SJCRH30 (cell line): ENCODE measurements at regions not wholly inside any gene's neighbourhood (a gene's known extent, or its start where the extent isn't known, plus 50 kb on each side); places are given as distances from the start of the nearest gene placed in this dataset.

Source experiments
- DNase-seq, 2 experiments: peaks; one replicate each; pipeline ENCODE4 v3.0.0-alpha.2; 2015 to 2020
- H3K27ac ChIP-seq: fragments of 250-450 bp; sonication (Bioruptor Pico); 2 replicates; pipeline ENCODE4 v1.5.1; 2020; ENCODE audit warnings: mild to moderate bottlenecking, moderate library complexity
- H3K27me3 ChIP-seq: fragments of 250-450 bp; sonication (Bioruptor Pico); 2 replicates; pipeline ENCODE4 v1.5.1; 2020; ENCODE audit warnings: mild to moderate bottlenecking, moderate library complexity
- H3K36me3 ChIP-seq: fragments of 250-450 bp; sonication (Bioruptor Pico); 2 replicates; pipeline ENCODE4 v1.5.1; 2020; ENCODE audit warnings: mild to moderate bottlenecking, moderate library complexity
- H3K4me1 ChIP-seq: fragments of 250-450 bp; sonication (Bioruptor Pico); 2 replicates; pipeline ENCODE4 v1.5.1; 2020; ENCODE audit warnings: mild to moderate bottlenecking, moderate library complexity
- H3K4me3 ChIP-seq: fragments of 250-450 bp; sonication (Bioruptor Pico); 2 replicates; pipeline ENCODE4 v1.5.1; 2020; ENCODE audit warnings: mild to moderate bottlenecking, moderate library complexity
- H3K9me3 ChIP-seq: fragments of 250-450 bp; sonication (Bioruptor Pico); replicated peaks from 2 replicates; pipeline ENCODE4 v1.5.1; 2020; ENCODE audit warnings: mild to moderate bottlenecking, moderate library complexity

DNA sequence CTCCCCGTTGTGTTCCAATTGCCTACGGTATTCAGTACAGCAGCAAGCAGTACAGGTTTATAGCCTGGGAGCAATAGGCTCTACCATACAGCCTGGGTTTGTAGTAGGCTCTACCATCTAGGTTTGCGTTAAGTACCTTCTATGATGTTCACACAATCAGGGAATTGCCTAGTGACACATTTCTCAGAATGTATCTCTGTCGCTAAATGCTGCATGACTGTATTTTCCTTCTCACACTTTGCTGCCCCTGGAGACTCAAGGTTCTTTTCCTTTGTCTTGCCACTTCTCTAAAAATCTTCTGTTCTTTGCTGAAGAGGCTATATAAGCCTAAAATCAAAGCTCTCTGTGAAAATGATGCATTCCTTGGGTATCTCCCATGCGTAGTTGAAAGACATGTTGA, 241.9 kb downstream of the CD83 start:
- DNase-seq: no peak
- H3K4me3 ChIP-seq: no peak overlapping the region
- H3K27ac ChIP-seq: no peak overlapping the region
- no peaks in the 10 kb centered on the region for H3K36me3 ChIP-seq
- H3K4me1 ChIP-seq: no peaks in the 10 kb centered on the region
- H3K27me3 ChIP-seq: no peaks in the 10 kb centered on the region
- no peaks in the 10 kb centered on the region for H3K9me3 ChIP-seq

DNA sequence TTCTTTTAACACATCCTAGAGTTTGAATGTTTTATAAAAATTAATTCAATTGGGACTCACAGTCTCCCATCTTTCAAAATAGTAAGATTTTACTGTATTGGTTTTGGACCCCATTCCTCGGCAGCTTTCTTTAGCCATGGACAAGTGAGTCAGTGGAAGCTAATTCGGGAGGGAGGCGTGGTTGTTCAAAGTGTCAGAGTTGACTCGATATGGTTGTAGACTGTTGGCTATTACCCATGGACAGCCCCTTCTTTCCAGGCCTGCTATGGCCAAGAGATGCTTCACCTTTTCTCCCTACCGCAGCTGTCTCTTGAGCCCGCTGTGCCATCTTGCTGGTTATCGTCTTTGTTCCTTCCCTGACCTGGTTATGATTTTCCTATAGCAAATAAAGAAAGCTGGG, 243.0 kb downstream of the CD83 start:
- no peak for DNase-seq
- no peaks in the 10 kb centered on the region for H3K27me3 ChIP-seq
- H3K36me3 ChIP-seq: no peaks in the 10 kb centered on the region
- no peaks in the 10 kb centered on the region for H3K4me1 ChIP-seq
- no peak overlapping the region for H3K27ac ChIP-seq
- no peaks in the 10 kb centered on the region for H3K9me3 ChIP-seq
- H3K4me3 ChIP-seq: no peak overlapping the region

DNA sequence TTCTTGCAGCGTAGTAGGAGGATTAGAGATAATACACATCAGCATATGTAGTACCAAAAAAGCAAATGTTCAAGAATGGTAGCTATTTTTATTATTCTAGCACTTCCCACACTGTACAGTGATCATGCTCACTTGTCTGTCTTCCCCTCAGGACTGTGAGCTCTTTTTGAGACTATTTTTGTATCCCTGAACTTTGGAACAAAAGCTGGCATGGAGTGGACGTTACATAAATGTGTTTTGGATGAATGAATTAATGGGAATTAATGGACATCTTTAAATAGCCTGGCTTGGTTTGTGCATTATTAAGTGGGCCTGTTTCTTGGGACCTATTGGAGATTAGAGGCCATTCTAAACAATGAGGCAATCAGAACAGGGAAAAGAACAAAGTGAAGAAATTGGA, 243.7 kb downstream of the CD83 start:
- H3K9me3 ChIP-seq: no peaks in the 10 kb centered on the region
- H3K27ac ChIP-seq: no peak overlapping the region
- H3K4me3 ChIP-seq: no peak overlapping the region
- no peak for DNase-seq
- no peaks in the 10 kb centered on the region for H3K27me3 ChIP-seq
- no peaks in the 10 kb centered on the region for H3K36me3 ChIP-seq
- no peaks in the 10 kb centered on the region for H3K4me1 ChIP-seq

DNA sequence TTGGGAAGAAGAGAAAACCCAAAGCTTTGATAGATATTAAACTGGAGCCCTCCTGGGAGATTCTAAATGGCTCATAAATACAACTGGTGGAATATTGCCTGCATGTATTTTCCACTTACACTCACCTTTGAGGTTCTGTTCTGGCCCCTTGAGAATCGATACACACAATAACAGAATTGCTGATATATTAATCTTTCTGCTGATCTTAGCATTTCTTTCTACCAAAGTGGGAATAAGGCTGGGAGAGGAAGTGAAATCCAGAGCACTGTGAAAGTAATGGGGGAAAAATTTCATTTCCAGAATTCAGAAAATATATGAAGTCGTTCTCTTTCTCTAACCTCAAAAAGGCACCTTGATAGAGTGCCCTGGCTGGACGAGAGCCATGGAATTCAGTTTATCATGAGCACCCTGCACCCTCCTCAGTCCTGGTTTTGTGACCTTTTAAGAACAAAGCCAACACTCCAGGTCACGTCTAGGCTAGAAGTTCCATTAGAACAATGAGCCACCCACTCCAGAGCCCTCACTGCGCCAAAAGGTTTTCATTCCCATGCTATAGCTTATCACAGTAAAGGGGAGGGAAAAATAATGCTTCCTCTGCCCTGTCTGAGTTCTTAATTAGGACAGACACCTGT, 244.5 kb downstream of the CD83 start:
- H3K9me3 ChIP-seq: no peaks in the 10 kb centered on the region
- H3K36me3 ChIP-seq: no peaks in the 10 kb centered on the region
- H3K27ac ChIP-seq: no peak overlapping the region
- no peaks in the 10 kb centered on the region for H3K27me3 ChIP-seq
- DNase-seq: no peak
- no peaks in the 10 kb centered on the region for H3K4me1 ChIP-seq
- H3K4me3 ChIP-seq: no peak overlapping the region

DNA sequence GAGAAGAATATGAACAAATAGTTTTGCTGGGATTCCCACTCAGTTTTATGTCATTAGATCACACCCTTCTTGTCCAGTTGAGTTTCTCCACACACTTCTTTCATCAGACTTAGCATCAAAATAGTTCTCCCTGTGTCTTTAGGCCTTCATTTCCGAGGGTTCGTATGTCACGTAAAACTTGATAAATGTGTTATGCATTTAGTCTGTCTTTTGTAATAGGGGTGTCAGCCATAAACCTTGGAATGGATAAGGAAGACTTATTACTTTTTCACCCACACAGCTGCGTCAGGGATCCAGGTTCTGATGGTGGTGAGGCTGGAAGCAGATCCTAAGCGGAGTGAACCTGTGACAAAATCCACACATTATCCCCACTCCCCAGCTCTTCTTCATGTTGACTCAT, 246.8 kb downstream of the CD83 start:
- Histone ChIP-seq H3K36me3 (no peaks in the 10 kb centered on the region), H3K4me1 (no peaks in the 10 kb centered on the region)

DNA sequence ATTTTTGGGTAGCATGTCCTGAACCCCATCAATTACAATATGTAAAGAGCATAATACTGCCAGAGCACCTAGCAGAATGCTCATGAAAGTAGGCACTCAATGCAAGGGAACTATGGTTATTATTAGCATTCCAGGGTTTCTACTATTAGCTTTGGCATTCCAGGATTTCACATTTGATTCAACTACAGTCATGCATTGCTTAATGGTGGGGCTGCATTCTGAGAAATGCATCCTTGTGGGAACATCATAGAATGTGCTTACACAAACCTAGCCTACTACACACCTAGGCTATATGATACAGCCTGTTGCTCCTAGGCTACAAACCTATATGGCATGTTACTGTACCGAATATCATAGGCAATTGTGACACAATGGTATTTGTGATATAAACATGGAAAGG, 247.8 kb downstream of the CD83 start:
- Histone ChIP-seq H3K36me3 (no peaks in the 10 kb centered on the region), H3K9me3 (no peaks in the 10 kb centered on the region), H3K27ac (no peak overlapping the region), H3K27me3 (no peaks in the 10 kb centered on the region), H3K4me1 (no peaks in the 10 kb centered on the region), H3K4me3 (no peak overlapping the region)
- DNase-seq: no peak

More for the DNA sequence above, 246.8 kb downstream of the CD83 start:
- DNase-seq: no peak
- Histone ChIP-seq H3K27me3 (no peaks in the 10 kb centered on the region), H3K27ac (no peak overlapping the region), H3K4me3 (no peak overlapping the region), H3K9me3 (no peaks in the 10 kb centered on the region)

DNA sequence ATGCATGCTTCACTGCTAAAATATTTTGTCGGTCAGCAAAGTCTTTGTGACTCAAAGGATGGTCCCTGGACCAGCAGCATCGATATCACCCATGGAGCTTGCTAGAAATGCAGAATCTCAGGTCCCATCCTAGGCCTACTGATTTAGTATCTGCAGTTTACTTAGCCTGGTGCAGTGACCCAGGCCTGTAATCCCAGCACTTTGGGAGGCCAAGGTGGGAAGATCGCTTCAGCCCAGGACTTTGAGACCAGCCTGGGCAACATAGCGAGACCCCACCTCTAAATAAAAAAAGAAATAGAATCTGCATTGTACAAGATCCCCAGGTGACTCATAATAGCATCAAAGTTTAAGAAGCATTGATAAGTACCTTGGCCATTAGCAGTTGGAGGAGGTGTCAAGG, 248.7 kb downstream of the CD83 start:
- DNase-seq: no peak
- no peaks in the 10 kb centered on the region for H3K4me1 ChIP-seq
- H3K27ac ChIP-seq: no peak overlapping the region
- H3K4me3 ChIP-seq: no peak overlapping the region
- no peaks in the 10 kb centered on the region for H3K27me3 ChIP-seq
- H3K9me3 ChIP-seq: no peaks in the 10 kb centered on the region
- no peaks in the 10 kb centered on the region for H3K36me3 ChIP-seq

DNA sequence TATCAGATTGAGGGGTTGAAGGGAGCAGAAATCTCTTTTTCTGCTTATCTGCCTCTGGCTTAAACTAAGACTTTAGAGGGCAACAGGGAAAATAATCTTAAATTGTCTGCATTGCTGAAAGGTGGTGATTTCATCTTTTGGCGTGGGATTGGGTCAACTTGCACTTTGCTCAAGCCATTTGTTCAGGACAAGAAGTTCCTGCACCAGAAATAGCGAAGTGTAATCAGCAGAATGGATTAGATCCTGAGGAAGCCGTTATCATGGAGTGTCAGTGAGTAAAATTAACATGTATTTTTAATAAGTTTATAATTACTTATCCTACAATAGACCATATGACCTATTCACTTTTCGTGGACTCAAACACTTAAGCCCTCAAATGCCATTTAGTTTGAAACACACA, 249.3 kb downstream of the CD83 start:
- no peaks in the 10 kb centered on the region for H3K36me3 ChIP-seq
- H3K4me1 ChIP-seq: no peaks in the 10 kb centered on the region
- no peaks in the 10 kb centered on the region for H3K27me3 ChIP-seq
- H3K27ac ChIP-seq: no peak overlapping the region
- H3K9me3 ChIP-seq: no peaks in the 10 kb centered on the region
- no peak for DNase-seq
- H3K4me3 ChIP-seq: no peak overlapping the region

DNA sequence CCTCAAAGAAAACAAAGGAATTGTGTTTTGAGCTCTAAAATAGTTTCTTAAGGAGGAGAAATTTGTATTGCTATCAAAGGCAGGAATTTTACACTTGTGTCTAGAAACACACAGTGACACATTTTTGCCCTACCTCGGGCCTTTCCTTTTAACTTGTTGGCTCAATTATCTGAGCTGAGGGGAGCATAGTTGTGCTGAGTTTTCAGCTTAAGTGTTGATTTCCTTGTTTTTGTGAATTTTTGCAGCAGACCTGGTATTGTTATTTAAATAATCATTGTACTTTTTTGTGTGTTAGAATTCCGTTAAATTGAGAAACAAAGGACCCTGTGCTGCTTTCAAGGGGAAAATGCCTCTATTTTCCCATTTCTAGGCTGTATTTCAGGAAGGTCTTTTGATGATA, 249.7 kb downstream of the CD83 start:
- DNase-seq: no peak
- Histone ChIP-seq H3K9me3 (no peaks in the 10 kb centered on the region), H3K4me1 (no peaks in the 10 kb centered on the region), H3K27me3 (no peaks in the 10 kb centered on the region), H3K27ac (no peak overlapping the region), H3K36me3 (no peaks in the 10 kb centered on the region), H3K4me3 (no peak overlapping the region)

DNA sequence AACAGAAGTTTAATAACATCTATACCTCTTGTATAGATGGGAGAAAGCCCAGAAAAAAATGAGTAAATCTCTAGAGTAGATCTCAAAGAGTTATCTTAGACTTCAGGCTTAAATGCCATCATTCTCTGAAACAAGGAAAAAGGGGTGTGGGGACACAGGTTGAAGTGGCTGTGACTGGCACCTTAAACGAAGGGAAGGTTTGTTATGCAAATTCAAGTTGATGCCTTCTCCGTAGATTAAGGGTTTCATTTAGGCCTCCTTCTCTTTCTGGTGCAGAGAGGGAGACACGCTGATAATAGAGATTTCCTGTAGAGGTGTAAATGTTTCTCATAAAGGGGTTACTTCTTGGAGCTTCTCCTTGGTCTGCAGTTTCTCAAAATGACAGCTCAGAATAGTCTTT, 252.1 kb downstream of the CD83 start:
- no peak for DNase-seq
- Histone ChIP-seq H3K9me3 (no peaks in the 10 kb centered on the region), H3K4me1 (no peaks in the 10 kb centered on the region), H3K27ac (no peak overlapping the region), H3K36me3 (no peaks in the 10 kb centered on the region), H3K4me3 (no peak overlapping the region), H3K27me3 (no peaks in the 10 kb centered on the region)

DNA sequence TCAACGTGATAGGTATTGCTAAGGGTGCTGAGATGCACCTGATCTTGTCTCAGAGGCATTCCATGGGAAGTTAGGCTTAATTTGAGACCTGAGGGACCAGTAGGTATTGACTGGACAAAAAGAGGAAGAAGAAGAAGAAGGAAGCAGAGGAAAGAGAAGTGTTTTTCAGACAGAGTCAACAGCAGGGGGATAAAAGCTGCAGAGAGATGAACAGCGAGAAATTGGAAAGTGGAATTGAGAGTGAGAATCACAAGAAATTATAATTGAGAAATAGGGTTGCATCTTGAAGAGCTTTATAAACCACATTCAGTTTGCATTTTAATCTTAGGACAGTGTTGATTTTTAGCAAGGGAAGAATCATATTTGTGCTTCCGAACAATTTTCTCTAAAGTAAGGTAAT, 254.0 kb downstream of the CD83 start:
- H3K9me3 ChIP-seq: no peaks in the 10 kb centered on the region
- DNase-seq: no peak
- no peak overlapping the region for H3K4me3 ChIP-seq
- H3K27ac ChIP-seq: no peak overlapping the region
- no peaks in the 10 kb centered on the region for H3K27me3 ChIP-seq
- no peaks in the 10 kb centered on the region for H3K36me3 ChIP-seq
- H3K4me1 ChIP-seq: no peaks in the 10 kb centered on the region

DNA sequence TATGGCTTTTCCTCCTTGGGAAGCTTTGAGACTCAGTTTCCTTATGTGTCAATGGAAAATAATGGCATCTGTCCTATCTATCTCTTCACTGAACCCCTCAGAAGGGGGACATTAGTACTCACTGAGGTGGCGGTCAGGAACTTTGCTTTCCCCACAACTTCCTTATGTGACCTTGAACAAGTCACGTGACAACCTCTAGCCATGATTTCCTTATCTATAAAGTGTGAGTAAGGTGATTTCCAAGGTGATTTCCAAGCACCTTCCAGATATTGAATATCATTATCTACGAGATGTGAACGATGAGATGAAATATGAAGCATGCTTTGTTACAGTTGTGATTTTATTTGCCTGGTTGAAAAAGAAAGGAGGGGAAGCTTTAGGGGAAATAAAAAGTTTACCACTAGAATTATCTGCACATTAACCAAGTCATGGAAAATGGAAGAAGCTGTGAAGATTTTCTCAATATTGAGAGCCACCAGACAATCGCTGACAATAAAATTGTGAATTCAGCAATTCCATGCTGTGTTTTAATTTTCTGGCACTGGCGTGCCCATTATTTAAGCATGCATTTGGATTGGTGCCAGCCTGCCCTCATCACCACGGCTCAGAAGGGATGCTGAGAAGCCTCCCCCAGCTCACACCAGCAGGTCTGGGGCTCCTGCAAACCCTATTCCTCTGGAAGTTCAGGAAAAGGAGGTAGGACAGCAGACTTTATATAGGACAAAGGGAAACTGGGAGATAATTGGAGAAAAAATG, 255.3 kb downstream of the CD83 start:
- no peaks in the 10 kb centered on the region for H3K27me3 ChIP-seq
- no peaks in the 10 kb centered on the region for H3K9me3 ChIP-seq
- no peaks in the 10 kb centered on the region for H3K4me1 ChIP-seq
- no peaks in the 10 kb centered on the region for H3K36me3 ChIP-seq
- no peak for DNase-seq
- no peak overlapping the region for H3K27ac ChIP-seq
- no peak overlapping the region for H3K4me3 ChIP-seq

DNA sequence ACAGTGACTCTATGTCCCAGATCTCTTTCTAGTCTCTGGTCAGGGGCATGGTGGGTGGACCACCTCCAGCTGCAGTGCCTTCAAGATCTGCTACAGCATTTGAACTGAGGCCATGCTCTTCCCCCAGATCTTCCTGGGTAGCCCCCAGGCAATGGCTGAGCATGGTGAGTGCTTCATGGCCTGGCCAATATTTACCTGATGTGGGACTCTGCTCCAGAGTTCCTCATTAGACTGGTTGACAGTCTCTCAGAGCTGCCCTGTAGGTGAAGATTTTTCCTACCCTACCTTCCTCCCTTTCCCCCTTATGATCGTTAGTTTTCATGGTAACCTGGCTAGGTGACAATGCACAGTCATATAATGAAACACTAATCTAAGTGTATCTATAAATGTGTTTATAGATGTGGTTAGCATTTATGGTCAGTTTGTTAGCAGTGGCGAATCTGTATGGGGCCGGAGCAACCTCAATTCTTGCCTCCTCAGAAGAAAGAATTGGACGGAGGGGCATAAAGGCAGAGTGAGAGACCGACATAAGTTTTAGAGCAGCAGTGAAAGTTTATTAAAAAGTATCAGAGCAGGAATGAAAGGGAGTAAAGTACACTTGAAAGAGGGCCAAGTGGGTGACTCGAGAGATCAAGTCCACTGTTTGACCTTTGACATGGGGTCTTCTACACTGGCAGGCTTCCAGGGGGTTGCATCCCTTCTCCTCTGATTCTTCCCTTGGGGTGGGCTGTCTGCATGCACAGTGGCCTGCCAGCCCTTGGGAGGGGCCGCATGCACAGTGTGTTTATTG, 256.3 kb downstream of the CD83 start:
- Histone ChIP-seq H3K9me3 (no peaks in the 10 kb centered on the region), H3K27me3 (no peaks in the 10 kb centered on the region), H3K36me3 (no peaks in the 10 kb centered on the region), H3K4me3 (no peak overlapping the region), H3K4me1 (no peaks in the 10 kb centered on the region), H3K27ac (no peak overlapping the region)
- no peak for DNase-seq

DNA sequence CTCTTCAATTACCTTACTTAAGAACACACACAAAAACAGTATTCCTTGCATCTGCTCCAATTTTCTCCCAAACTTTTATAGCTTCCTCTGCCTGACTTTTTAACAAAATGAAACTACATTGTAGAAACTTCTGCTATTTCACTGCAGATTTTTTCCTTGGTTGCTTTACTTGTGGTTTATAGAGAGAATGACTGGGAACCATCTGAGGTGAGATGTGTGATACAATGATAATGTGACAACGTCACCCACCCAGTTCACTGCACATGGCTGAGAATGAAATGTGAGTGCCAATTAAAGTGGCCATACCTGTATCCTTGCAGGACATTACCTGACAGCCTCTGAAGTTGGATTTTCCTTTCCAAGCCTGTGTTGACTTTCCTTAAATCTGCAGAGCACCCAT, 258.4 kb downstream of the CD83 start:
- no peak for DNase-seq
- no peaks in the 10 kb centered on the region for H3K27me3 ChIP-seq
- H3K27ac ChIP-seq: no peak overlapping the region
- no peaks in the 10 kb centered on the region for H3K9me3 ChIP-seq
- no peak overlapping the region for H3K4me3 ChIP-seq
- no peaks in the 10 kb centered on the region for H3K36me3 ChIP-seq
- H3K4me1 ChIP-seq: no peaks in the 10 kb centered on the region

DNA sequence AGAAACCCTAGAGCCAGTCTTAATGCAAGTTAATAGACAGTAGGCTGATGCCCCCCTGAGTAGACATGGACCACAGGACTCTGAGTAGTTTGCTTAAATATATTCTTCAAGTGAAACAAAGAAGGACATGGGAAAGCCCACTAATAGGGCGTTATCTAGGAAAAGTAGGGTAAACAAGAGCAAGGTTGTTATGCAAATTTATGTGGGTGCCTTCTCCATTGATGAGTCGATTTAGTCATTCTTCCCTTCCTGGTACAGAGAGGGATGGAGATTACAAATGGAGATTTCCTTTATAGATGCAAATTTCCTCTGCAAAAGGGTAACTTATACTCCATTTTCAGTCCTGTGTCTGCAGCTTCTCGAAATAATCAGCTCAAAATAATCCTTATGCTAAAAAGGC, 262.0 kb downstream of the CD83 start:
- no peaks in the 10 kb centered on the region for H3K9me3 ChIP-seq
- no peak overlapping the region for H3K27ac ChIP-seq
- no peaks in the 10 kb centered on the region for H3K4me1 ChIP-seq
- H3K36me3 ChIP-seq: no peaks in the 10 kb centered on the region
- DNase-seq: no peak
- no peak overlapping the region for H3K4me3 ChIP-seq
- H3K27me3 ChIP-seq: no peaks in the 10 kb centered on the region
